ENCODE measurements at regions not wholly inside any gene's neighbourhood (a gene's known extent, or its start where the extent isn't known, plus 50 kb on each side); places are given as distances from the start of the nearest gene placed in this dataset.

- FAIRE-seq: peak; percentile 80
Measured at GRCh38 chr4:175947117-175947722, 118.4 kb upstream of the WDR17 start.

GRCh38 chr4:175951794-175952193 is 113.8 kb upstream of the WDR17 start:
- FAIRE-seq (no peak), DNase-seq (ENCODE audit: low spot score) (peak; percentile 36)

More at GRCh38 chr4:175947117-175947722, 118.4 kb upstream of the WDR17 start:
- DNase-seq (ENCODE audit: low spot score): peak; percentile 15

GRCh38 chr4:175953116-175953515 is 112.5 kb upstream of the WDR17 start:
- FAIRE-seq (no peak), DNase-seq (ENCODE audit: low spot score) (no peak)

GRCh38 chr4:175953960-175954521 is 111.6 kb upstream of the WDR17 start:
- no peak for DNase-seq (ENCODE audit: low spot score)
- FAIRE-seq: no peak

- no peak for FAIRE-seq
Measured at GRCh38 chr4:175954685-175955084, 111.0 kb upstream of the WDR17 start.

GRCh38 chr4:175961604-175962003 is 104.0 kb upstream of the WDR17 start:
- no peak for FAIRE-seq
- no peak for DNase-seq (ENCODE audit: low spot score)

More at GRCh38 chr4:175954685-175955084, 111.0 kb upstream of the WDR17 start:
- DNase-seq (ENCODE audit: low spot score): no peak

GRCh38 chr4:175970072-175970471 is 95.6 kb upstream of the WDR17 start:
- FAIRE-seq: no peak
- no peak for DNase-seq (ENCODE audit: low spot score)

- FAIRE-seq: no peak
- no peak for DNase-seq (ENCODE audit: low spot score)
Measured at GRCh38 chr4:175970724-175971123, 94.9 kb upstream of the WDR17 start.

- no peak for FAIRE-seq
Measured at GRCh38 chr4:175971388-175972179, 94.1 kb upstream of the WDR17 start.

GRCh38 chr4:175973027-175973923 is 92.4 kb upstream of the WDR17 start:
- FAIRE-seq (no peak), DNase-seq (ENCODE audit: low spot score) (no peak)

More at GRCh38 chr4:175971388-175972179, 94.1 kb upstream of the WDR17 start:
- no peak for DNase-seq (ENCODE audit: low spot score)

- FAIRE-seq: no peak
- no peak for DNase-seq (ENCODE audit: low spot score)
Measured at GRCh38 chr4:175983636-175984035, 82.0 kb upstream of the WDR17 start.

- DNase-seq (ENCODE audit: low spot score): no peak
- FAIRE-seq: no peak
Measured at GRCh38 chr4:175986668-175987067, 79.0 kb upstream of the WDR17 start.

- no peak for FAIRE-seq
- DNase-seq (ENCODE audit: low spot score): no peak
Measured at GRCh38 chr4:175988511-175988910, 77.1 kb upstream of the WDR17 start.

GRCh38 chr4:175996206-175996605 is 69.4 kb upstream of the WDR17 start:
- no peak for DNase-seq (ENCODE audit: low spot score)
- no peak for FAIRE-seq

- FAIRE-seq (no peak), DNase-seq (ENCODE audit: low spot score) (no peak)
Measured at GRCh38 chr4:175997291-175997690, 68.3 kb upstream of the WDR17 start.

- FAIRE-seq (no peak), DNase-seq (ENCODE audit: low spot score) (no peak)
Measured at GRCh38 chr4:175998782-175999181, 66.9 kb upstream of the WDR17 start.

- DNase-seq (ENCODE audit: low spot score): no peak
- FAIRE-seq: no peak
Measured at GRCh38 chr4:175999944-176000343, 65.7 kb upstream of the WDR17 start.

- DNase-seq (ENCODE audit: low spot score): no peak
- FAIRE-seq: no peak
Measured at GRCh38 chr4:176001151-176002006, 64.3 kb upstream of the WDR17 start.

- DNase-seq (ENCODE audit: low spot score): no peak
- no peak for FAIRE-seq
Measured at GRCh38 chr4:176002007-176002613, 63.5 kb upstream of the WDR17 start.

- FAIRE-seq (no peak), DNase-seq (ENCODE audit: low spot score) (no peak)
Measured at GRCh38 chr4:176005766-176006165, 59.9 kb upstream of the WDR17 start.
